Parathyroid adenoma (tissue), 2 donors: ENCODE measurements at regions not wholly inside any gene's neighbourhood (a gene's known extent, or its start where the extent isn't known, plus 50 kb on each side); places are given as distances from the start of the nearest gene placed in this dataset.

Experiments
- H2AFZ ChIP-seq: fragments of 300-600 bp; sonication (generic); one replicate; pipeline ENCODE4 v1.7.0; 2017; ENCODE audit warnings: antibody characterized with exemption, mild to moderate bottlenecking
- H3K27ac ChIP-seq: fragments of 300-600 bp; sonication (generic); one replicate; pipeline ENCODE4 v1.7.0; 2017
- H3K27me3 ChIP-seq: fragments of 300-600 bp; sonication (generic); one replicate; pipeline ENCODE4 v1.7.0; 2017; ENCODE audit warnings: low read length; ENCODE audit not compliant: control insufficient read depth, insufficient read depth
- H3K36me3 ChIP-seq: fragments of 300-600 bp; sonication (generic); one replicate; pipeline ENCODE4 v1.7.0; 2017; ENCODE audit warnings: low read length; ENCODE audit not compliant: control insufficient read depth, insufficient read depth
- H3K4me1 ChIP-seq: fragments of 300-600 bp; sonication (generic); one replicate; pipeline ENCODE4 v1.7.0; 2017; ENCODE audit warnings: control low read depth
- H3K4me2 ChIP-seq: fragments of 300-600 bp; sonication (generic); one replicate; pipeline ENCODE4 v1.7.0; 2017; ENCODE audit warnings: low read length
- H3K4me3 ChIP-seq: fragments of 300-600 bp; sonication (generic); one replicate; pipeline ENCODE4 v1.7.0; 2017; ENCODE audit warnings: low read depth, low read length
- H3K79me2 ChIP-seq: fragments of 300-600 bp; sonication (generic); one replicate; pipeline ENCODE4 v1.7.0; 2017; ENCODE audit warnings: control low read depth
- H3K9ac ChIP-seq: fragments of 300-600 bp; sonication (generic); one replicate; pipeline ENCODE4 v1.7.0; 2017; ENCODE audit warnings: mild to moderate bottlenecking
- H3K9me3 ChIP-seq: fragments of 300-600 bp; sonication (generic); one replicate; pipeline ENCODE4 v1.7.0; 2017; ENCODE audit warnings: low read length; ENCODE audit not compliant: control insufficient read depth
- CTCF ChIP-seq: fragments of 300-600 bp; sonication (generic); IDR thresholded peaks from one replicate; pipeline ENCODE4 v1.7.0; 2017; ENCODE audit warnings: antibody characterized with exemption, mild to moderate bottlenecking
- donor health status: primary hyperparathyroidism.

- Histone ChIP-seq H3K36me3 (no peaks in the 10 kb centered on the region), H3K27me3 (no peaks in the 10 kb centered on the region), H2AFZ (no peak overlapping the region), H3K79me2 (no peaks in the 10 kb centered on the region), H3K9me3 (no peaks in the 10 kb centered on the region), H3K9ac (no peak overlapping the region), H3K4me1 (no peaks in the 10 kb centered on the region), H3K4me3 (no peak overlapping the region), H3K4me2 (no peak overlapping the region), H3K27ac (no peak overlapping the region)
- TF ChIP-seq CTCF, result no peak
Observed at GRCh38 chr5:135241536-135241935, 157.5 kb downstream of the MACROH2A1 start.

GRCh38 chr5:135240781-135241360 is 158.2 kb downstream of the MACROH2A1 start:
- H3K27me3 ChIP-seq, result no peaks in the 10 kb centered on the region
- H2AFZ ChIP-seq, result no peak overlapping the region
- no peak overlapping the region for H3K9ac ChIP-seq
- H3K4me2 ChIP-seq, result no peak overlapping the region
- H3K4me1 ChIP-seq, result no peaks in the 10 kb centered on the region
- H3K9me3 ChIP-seq, result no peaks in the 10 kb centered on the region
- no peaks in the 10 kb centered on the region for H3K79me2 ChIP-seq
- no peaks in the 10 kb centered on the region for H3K36me3 ChIP-seq
- no peak overlapping the region for H3K27ac ChIP-seq
- no peak for TF ChIP-seq CTCF
- H3K4me3 ChIP-seq, result no peak overlapping the region

- Histone ChIP-seq H3K27ac (no peak overlapping the region), H3K9me3 (no peaks in the 10 kb centered on the region), H2AFZ (no peak overlapping the region), H3K79me2 (no peaks in the 10 kb centered on the region), H3K9ac (no peak overlapping the region), H3K4me3 (no peak overlapping the region), H3K4me2 (no peak overlapping the region), H3K27me3 (no peaks in the 10 kb centered on the region), H3K4me1 (no peaks in the 10 kb centered on the region), H3K36me3 (no peaks in the 10 kb centered on the region)
- TF ChIP-seq CTCF, result no peak
Observed at GRCh38 chr5:135240283-135240633, 158.8 kb downstream of the MACROH2A1 start.

GRCh38 chr5:135239453-135240282 is 159.4 kb downstream of the MACROH2A1 start:
- no peak overlapping the region for H3K4me3 ChIP-seq
- H3K79me2 ChIP-seq, result no peaks in the 10 kb centered on the region
- H3K4me1 ChIP-seq, result no peaks in the 10 kb centered on the region
- no peaks in the 10 kb centered on the region for H3K9me3 ChIP-seq
- TF ChIP-seq CTCF, result no peak
- no peak overlapping the region for H3K4me2 ChIP-seq
- no peak overlapping the region for H3K27ac ChIP-seq
- no peaks in the 10 kb centered on the region for H3K27me3 ChIP-seq
- no peak overlapping the region for H3K9ac ChIP-seq
- H3K36me3 ChIP-seq, result no peaks in the 10 kb centered on the region
- H2AFZ ChIP-seq, result no peak overlapping the region
